ENCODE measurements at regions not wholly inside any gene's neighbourhood (a gene's known extent, or its start where the extent isn't known, plus 50 kb on each side); places are given as distances from the start of the nearest gene placed in this dataset.
"Not testable (repeated sequence)": the region's sequence is repeated elsewhere in the genome, so short reads cannot be mapped to it uniquely, and the experiment has no call there.

DNA sequence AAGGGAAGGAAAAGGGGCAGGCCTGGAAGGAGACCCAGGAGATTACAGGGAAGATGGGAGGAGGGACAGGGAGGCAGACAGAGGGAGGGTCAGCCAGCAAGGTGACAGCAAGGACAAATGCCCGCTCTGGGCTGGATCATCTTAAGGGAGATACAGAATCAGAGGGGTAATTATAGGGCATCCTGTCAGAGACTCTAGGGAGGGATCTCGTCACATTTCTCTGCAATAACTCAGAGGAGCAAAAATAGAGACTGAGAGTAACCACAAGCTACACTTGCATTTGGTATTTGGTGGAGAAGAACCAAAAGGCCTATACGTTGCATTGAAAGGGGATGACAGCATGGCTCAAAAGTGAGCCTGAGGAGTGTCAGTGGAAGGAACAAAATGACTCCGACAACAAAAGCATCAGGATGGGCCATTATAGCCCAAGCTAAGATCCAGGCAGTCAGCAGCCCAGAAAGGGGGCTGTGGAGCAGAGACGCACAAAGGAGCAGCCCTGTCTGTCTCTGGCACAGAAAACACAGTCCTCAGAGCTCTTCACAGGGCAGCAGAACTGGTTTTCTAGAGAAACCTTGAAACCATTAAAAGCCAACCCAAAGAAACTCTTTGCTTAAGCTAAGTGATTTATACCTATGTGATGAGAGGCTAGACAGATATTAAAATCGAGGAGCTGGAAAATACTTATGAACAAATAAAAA lies 430.2 kb upstream of the VSTM2A start:
- ChIA-PET CTCF (no interaction called here), POLR2A (no interaction called here)

DNA sequence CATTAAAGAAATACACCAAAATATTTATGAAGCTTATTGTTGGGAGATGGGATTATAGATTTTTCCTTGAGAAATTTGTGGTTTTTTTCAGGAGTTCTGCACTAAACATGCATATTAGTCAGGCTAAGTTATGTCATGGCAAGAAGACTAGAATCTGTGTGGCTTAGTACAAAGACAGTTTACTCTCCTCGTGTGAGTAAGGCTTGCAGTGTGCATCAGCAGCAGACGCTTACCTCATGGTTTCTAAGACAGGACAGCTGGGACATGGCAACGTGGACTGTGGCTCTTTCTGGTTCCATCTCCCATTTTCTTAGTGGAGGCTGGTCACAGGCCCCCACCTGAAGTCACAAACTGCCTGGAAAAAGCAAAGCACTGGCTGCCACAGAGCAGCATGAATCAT lies 429.6 kb upstream of the VSTM2A start:
- CTCF ChIA-PET, result no interaction called here
- POLR2A ChIA-PET, result no interaction called here

DNA sequence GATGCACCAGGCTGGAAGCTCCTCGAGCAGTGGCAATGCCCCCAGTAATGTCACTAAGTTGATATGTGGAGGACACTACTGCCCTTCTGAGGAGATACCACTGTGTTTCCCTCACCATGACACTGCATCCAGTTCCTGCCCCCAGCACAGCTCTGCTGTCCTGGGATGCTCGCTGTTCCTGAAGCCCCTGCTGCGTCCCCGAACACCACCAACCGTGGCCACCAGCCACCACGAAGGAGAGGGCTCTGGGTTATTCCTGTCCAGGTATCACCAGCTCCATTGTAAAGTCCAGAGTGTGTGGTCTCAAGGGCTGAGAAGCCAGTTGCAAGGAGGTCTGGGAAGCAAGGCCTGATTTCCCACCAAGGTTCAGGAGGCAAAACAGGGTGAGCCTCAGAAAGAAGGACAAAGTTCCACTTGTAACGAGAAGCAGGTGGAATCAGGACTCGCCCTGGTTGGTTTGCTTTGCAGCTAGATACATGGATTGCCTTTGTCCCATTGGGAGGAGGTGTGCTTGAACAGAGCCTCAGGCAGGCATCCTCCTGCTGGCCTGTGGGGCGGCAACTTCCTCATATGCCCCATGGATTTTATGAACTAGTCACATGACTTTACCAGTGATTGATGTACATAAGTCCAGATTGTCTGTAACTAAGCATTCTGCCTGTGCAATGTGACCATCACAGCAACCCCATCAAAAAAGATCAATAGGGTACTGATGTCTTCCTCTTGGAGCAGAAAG lies 427.0 kb upstream of the VSTM2A start:
- POLR2A ChIA-PET, result no interaction called here

DNA sequence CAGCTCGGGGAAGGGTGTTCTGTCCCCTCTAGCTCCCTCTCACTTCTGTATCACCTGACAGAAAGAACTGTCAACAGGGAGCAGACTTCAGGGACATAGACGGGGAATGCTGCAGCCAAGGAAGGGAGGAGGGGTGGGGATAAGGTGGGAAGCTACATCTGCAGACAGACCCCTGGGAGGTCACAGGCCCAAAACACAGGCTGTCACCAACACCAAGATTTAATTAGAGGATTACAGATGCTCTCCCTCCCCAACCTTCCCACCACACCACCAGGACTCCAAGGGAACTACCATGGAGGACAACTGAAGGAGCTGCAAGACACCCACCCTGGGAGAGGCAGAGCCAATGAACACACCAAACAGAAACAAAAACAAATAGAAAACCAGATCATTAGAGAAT lies 425.2 kb upstream of the VSTM2A start:
- ChIA-PET POLR2A (no interaction called here), CTCF (no interaction called here)

More for the DNA sequence above, 427.0 kb upstream of the VSTM2A start:
- CTCF ChIA-PET, result no interaction called here

DNA sequence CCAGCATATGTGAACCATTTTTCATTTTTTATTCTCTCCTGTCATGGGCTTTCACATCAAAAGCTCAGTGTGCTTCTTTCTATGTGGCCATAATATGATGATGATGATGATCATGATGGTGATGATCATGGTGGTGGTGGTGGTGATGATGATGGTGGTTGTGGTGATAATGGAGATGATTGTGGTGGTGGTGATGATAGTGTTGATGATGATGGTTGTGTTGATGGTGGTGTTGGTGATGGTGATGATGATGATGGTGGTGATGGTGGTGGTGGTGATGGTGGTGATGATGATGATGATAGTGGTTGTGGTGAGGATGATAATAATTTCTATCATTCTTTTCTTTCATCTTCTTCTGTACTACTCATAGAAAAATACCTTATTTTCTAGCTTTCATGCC lies 413.1 kb upstream of the VSTM2A start:
- ChIA-PET CTCF (no interaction called here), POLR2A (no interaction called here)

DNA sequence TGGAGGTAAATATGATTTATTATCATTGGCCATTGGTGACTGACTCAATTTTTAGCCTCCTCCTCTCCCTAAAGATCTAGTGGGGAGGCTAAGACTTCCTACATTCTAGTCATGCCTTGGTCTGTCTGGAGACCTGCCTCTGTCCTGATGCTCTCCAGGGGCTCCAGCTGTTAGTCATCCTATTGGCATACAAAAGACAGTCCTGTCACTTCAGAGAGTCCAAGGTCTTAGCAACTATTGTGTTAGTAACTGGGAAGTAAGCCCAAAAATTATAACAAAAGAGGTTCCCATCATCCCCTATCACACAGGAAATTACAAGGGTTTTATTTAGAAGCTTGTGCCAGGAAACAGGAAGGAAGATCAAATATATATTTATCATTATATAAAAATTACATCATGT lies 400.6 kb upstream of the VSTM2A start:
- CTCF ChIA-PET, result no interaction called here
- POLR2A ChIA-PET, result no interaction called here

DNA sequence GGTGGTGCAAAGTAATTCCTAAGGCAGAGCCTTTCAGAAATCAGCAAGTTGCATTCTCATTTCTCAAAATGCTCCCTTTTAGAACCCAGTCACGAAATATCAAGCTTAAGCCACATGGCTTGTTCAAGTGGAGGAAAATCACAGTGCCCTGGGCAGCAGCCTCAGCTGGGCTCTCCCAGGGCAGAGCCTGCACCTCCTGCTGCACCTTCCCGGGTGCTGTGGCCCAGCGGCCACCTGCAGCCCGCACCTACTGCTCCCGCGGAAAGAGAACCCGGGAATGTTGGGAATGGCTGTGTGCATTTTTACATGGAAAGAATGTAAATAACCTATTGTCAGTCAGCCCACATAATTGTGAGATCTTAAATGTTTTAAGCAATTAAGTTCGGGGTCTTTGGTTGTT lies 396.5 kb upstream of the VSTM2A start:
- CTCF ChIA-PET, result no interaction called here
- POLR2A ChIA-PET, result no interaction called here

DNA sequence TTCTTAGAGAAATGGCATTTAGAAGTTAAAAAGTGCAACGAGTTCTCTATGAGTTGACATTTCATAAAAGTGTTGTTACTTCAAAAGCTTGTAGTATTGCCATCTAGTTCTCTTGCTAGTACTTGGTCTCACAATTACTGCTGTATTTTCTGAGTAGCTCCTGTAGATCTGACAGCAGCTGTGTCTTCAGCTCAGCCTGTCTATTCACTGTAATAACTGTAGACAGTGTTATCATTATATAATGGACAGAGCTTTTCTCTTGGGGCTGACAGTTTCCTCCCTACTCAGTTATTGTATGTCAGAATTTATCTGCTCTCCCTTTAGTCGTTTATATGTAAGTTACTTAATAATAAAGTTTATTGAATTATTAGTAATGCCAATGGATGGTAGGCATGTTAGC lies 388.7 kb upstream of the VSTM2A start:
- CTCF ChIA-PET, result no interaction called here
- POLR2A ChIA-PET, result no interaction called here

DNA sequence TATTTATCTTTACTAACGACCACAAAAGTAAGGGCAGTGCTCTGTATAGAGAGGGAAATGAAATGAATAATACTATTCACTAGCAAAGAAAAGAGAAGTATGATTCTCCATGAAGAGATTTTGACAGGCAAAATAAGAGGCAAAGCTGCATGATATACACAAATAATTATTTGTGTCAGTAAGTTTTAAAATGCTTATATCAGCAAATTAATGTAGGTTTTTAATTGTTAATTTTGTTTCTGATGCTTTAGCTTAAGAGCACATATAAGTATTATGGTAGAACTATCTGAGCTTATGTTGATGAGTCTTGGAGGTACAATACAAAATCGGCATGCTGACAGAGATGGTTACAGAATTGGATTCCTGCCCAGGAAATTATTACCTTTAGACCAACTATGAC lies 383.1 kb upstream of the VSTM2A start:
- ChIA-PET CTCF (no interaction called here), POLR2A (no interaction called here)

DNA sequence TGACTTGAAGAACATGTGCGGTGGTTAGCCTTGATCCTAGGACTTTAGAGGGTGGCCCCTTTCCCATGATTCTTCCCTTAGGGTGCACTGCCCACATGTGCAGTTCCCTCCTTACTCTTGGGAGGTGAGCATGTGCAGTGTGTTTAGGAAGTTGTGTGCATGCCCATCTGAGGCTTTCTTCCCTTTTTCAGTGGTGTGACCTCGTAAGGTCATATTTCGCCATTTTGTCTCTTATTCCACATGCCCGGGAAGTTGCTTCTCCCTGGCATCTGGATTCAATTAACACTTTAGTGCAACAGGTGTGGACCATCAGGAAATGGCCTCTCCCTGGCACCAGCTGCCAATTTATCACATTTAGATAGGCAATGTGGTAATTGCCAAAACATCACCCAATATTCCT lies 380.6 kb upstream of the VSTM2A start:
- ChIA-PET CTCF (no interaction called here), POLR2A (no interaction called here)

DNA sequence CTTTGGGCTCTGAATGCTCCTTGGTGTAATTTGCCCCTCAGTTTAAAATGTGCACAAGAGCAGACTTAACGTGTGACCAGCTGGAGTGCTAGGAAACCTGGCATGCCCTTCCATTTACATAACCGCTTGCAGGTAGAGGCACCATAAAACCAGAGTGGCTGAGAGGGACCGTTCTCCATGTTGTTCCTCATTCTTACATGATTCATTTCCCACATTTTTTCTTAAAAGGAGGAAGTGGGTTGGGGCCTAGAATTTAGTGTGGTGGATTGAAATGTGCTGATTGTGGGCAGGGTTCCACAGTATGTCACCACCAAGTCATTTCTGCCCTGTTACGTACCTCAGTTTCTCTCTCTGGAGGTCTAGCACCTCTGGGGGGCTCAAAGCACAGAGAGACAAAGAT lies 375.8 kb upstream of the VSTM2A start:
- POLR2A ChIA-PET, result no interaction called here
- CTCF ChIA-PET, result no interaction called here

DNA sequence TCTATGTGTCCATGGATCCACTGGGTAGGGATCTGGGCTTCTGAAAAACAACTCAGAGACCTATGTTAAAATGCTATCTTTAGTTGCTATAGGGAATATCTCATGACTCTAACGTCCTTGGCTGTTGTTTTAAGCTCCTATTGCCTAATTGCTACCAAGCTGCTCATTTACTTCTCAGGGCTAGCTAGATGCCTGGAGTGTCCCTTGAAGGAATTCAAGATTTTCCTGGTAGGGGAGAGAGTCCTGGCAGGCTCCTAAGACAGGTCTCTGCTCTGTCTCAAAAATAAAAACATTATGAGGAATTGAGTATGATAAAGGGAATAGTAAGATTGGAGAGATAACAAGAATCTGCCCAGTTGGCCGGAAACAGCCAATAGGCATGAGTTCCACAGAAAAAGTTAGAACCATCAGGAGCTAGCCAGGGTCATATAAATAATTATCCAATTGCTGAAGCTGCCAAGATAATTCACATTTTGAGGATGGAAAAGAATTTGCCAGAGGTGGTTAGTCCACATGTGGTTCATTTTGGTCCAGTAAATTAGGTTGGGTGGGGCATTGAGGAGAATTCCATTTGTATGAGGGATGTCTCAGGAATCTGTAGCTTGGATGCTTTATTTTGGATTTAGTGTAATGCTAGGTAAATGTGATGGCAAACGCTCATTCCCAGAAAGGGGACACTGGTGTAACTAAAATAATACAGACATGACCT lies 362.7 kb upstream of the VSTM2A start:
- ChIA-PET POLR2A (no interaction called here), CTCF (no interaction called here)

DNA sequence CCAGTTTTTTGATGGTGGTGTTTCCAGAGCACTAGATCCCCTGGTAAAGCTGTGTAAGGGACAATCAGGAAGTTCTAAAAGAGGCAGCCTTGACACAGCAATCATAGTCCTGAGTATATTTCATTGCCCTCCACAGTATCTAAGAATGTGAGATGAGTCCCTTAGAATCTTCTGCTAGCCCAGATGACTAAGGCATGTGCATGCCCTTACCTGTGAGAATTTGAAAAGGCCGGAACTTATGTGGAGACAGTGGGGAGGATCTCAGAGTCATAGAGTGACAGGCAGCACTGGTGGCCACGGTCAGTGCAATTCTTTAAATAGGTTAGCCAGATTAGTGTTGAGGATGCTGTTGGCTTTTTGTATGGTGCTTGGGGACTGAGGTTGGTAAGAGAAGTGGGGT lies 361.4 kb upstream of the VSTM2A start:
- ChIA-PET CTCF (no interaction called here), POLR2A (no interaction called here)

DNA sequence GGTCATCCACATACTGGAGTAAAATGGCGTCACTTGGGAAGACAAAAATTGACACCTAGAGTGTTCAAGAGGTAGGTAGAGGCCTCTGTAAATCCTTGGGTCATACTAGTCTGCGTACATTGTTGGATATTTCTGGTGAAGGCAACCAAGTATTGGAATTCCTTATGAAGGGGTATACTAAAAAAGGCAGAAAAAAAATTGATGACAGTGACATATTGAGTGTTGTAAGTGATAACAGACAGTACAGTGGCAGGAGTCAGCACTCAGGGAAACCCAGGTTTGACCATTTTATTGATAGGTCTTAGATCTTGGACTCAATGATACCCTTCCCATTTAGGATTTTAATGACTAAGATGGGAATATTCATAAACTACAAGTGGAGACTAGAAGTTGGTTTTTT lies 359.1 kb upstream of the VSTM2A start:
- POLR2A ChIA-PET, result no interaction called here
- CTCF ChIA-PET, result no interaction called here

DNA sequence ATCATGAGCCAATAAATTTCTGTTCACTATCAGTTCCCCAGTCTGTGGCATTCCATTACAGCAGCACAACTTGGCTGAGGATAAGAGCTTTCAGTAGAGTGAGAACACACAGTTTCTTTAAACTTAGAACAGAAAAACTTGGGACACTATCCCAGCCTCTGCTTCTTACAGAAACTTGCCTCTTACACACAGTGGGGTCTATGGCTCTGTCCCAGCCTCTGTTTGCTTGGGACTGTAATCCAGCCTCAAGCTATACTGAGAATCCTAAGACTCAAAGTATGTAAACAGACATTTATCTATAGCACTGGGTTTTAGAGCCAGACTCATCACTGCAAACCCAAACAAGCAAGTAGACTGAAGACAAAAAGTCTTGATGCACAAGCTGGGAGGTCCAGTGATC lies 355.8 kb upstream of the VSTM2A start:
- ChIA-PET CTCF (no interaction called here), POLR2A (no interaction called here)

DNA sequence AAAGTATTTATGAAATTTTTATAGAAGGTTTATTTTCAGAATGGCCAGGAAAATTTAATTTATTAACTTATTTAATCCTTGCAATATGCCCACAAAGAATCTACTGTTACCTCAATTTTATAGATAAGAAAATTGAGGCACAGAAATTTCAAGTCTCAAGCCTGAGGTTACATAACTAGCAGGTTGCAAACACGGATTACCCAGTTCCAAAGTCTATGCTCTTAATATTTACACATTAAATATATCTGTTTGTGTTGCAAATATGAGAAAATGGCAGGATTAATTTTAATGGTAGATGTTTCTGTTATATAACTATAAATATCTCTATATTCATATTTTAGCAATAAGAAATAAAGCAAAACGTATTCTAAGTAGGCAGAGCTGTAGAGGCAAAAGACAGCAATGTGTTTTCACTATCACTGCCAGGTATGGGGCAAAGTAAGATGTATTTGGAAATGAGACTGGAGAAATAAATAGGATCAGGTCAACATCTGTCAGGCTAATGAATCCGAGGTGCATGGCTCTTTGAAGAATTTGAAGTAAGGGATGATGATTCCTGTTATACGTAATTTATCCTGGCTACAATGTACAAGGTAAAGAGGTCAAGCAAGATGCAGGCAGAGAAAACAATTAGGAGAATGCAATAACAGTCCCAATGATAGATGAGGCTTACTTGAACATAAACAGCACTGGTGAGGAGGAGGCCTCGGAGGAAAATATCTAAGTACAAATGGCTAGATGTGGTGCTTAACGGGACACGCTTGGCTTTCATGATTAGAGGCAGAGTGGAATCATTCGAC lies 354.1 kb upstream of the VSTM2A start:
- ChIA-PET CTCF (no interaction called here), POLR2A (no interaction called here)

DNA sequence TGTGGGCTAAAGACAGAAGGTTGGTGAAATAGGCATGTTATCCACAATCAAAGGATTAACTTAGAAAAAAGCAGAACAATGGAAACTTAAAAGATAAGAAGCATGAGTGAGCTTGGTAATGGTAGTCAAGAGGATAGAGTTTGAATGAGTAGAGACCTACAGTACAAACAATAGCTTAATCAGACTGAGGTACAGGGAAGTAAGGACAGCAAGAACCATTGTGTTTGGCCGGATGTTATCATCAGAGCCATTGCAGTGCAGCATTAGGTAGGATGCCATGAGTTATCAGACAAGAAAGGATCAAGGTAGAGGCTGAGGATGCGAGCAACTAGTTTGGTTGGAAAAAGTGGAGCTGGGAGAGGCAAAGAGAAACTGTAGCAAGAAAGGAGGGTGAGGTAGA lies 353.3 kb upstream of the VSTM2A start:
- ChIA-PET CTCF (no interaction called here), POLR2A (no interaction called here)

DNA sequence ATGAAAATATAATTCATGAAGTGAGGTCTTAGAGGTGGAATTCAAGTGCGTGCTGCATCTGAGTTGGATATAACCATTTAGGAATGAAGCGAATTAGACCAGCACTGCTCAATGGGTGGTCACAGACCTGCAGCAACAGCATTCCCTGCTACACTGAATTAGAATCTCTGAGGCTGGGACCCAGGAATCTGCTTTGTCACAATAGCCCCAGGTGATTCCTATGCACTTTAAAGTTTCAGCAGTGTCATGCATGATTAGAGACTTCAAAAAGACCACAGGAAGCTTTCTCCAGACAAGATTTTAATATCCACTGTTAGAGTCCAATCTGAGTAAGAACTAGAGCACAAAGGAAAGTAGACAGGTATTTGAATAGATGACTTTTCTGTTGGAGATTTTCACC lies 352.8 kb upstream of the VSTM2A start:
- POLR2A ChIA-PET, result no interaction called here
- CTCF ChIA-PET, result no interaction called here

DNA sequence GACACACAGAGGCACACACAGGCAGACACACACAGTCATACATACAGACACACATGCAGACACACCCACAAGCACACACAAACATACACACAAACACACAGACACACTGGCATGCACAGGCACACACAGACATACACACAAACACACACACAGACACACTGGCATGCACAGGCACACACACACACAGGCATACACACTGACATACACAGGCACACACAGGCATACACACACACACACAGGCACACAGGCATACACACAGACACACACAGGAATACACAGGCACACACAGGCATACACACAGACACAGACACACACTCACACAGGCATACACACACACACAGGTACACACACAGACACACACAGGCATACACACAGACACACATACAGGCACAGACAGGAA lies 340.7 kb upstream of the VSTM2A start:
- POLR2A ChIA-PET, result no interaction called here

DNA sequence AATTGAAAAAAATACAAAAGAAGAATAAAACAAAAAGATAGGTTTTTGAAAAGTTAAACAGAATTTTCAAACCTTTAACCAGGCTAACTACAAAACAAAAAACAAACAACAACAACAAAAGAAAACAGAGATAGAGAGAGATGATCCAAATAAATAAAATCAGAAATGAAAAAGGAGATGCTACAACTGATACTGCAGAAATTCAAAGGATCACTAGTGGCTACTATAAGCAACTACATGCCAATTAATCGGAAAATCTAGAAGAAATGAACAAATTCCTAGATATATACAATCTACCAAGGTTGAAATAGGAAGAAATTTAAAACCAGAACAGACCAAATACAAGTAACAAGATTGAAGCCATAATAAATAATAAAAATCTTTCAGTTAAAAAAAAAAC lies 326.8 kb upstream of the VSTM2A start:
- CTCF ChIA-PET, result interaction anchor here (0.6 kb wide), 1 partner anchor 330 kb away, joined by 7 read pairs; no protein-coding TSS in a partner anchor
- POLR2A ChIA-PET, result no interaction called here

More for the DNA sequence above, 340.7 kb upstream of the VSTM2A start:
- CTCF ChIA-PET, result no interaction called here

DNA sequence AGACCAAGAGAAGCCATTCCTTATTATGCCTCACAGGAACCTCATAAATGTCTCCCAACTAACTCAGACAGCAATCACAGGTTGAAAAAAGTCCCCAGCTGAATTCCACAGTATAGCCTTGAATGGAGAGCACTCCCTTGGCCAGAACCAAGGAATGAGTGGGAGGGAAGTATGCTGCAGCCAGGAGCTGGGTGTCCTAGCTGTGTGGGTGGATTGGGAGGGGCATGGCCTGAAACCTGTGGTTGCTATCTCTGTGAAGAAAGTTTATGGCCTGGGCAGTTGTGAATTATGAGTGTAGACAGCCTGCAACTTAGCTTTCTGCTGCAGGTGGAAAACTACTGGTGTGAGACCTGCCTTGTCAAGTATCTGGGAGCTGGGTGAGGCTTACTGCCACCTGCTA lies 316.1 kb upstream of the VSTM2A start:
- CTCF ChIA-PET, result not testable (repeated sequence)

More for the DNA sequence above, 316.1 kb upstream of the VSTM2A start:
- POLR2A ChIA-PET, result not testable (repeated sequence)

Measured in activated CD8-positive, alpha-beta memory T cell treated with anti-CD3 and anti-CD28 coated beads for 36 hours (primary cell).